Cardiac muscle cell (in vitro differentiated cells and primary cell): ENCODE measurements at regions not wholly inside any gene's neighbourhood (a gene's known extent, or its start where the extent isn't known, plus 50 kb on each side); places are given as distances from the start of the nearest gene placed in this dataset.

ENCODE experiments used
- DNase-seq, 2 donors: peaks; one replicate each; pipeline versions ENCODE4 v3.0.0 to v3.0.0-alpha.2; 2010 to 2017; ENCODE audit warnings: low read depth in 1 of 2, low spot score in 1 of 2
- H3K27ac ChIP-seq: fragments of 200-600 bp; sonication (generic); 2 replicates; pipeline ENCODE4 v1.5.1; 2016
- H3K27me3 ChIP-seq: fragments of 200-600 bp; sonication (generic); 2 replicates; pipeline ENCODE4 v1.6.0; 2016; ENCODE audit warnings: control low read depth
- H3K36me3 ChIP-seq: fragments of 200-600 bp; sonication (generic); 2 replicates; pipeline ENCODE4 v1.5.1; 2016; ENCODE audit warnings: control low read depth
- H3K4me1 ChIP-seq: fragments of 200-600 bp; sonication (generic); 2 replicates; pipeline ENCODE4 v1.8.1; 2017; ENCODE audit warnings: low read depth, mild to moderate bottlenecking, mixed run types
- H3K4me3 ChIP-seq: fragments of 200-600 bp; sonication (generic); 2 replicates; pipeline ENCODE4 v1.5.1; 2016; ENCODE audit warnings: mild to moderate bottlenecking
- H3K9me3 ChIP-seq: fragments of 200-600 bp; sonication (generic); 2 replicates; pipeline ENCODE4 v1.5.1; 2017; ENCODE audit warnings: low read depth, mild to moderate bottlenecking, control low read depth
- TF ChIP-seq, protein P1 (sequence below): IDR thresholded peaks from 2 replicates; pipeline ENCODE4 v1.5.1; 2012; ENCODE audit warnings: low read depth, mild to moderate bottlenecking, low read length

DNA sequence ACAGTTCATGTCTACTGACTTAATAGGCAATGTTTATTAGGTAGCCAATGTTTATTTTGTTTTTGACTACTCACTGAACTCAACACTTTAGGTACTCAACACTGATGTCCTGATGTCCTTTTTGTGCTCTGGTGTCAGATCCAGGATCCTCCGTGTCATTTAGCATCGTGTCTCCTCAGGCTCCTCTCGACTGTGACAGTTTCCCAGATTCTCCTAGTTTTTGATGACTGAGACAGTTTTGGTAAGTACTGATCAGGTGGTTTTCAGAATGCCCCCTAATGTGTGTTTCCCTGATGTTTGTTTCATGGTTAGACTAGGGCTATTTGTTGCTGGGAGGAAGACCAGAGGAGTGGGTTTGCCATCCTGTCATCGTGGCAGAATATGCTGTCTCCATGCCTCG, 719.7 kb upstream of the SOX11 start:
- Histone ChIP-seq H3K4me3 (no peak overlapping the region), H3K27ac (no peak overlapping the region), H3K36me3 (no peaks in the 10 kb centered on the region), H3K27me3 (no peaks in the 10 kb centered on the region), H3K4me1 (peaks cover 4% of the 10 kb centered on the region), H3K9me3 (no peaks in the 10 kb centered on the region)
- TF ChIP-seq, protein P1, sequence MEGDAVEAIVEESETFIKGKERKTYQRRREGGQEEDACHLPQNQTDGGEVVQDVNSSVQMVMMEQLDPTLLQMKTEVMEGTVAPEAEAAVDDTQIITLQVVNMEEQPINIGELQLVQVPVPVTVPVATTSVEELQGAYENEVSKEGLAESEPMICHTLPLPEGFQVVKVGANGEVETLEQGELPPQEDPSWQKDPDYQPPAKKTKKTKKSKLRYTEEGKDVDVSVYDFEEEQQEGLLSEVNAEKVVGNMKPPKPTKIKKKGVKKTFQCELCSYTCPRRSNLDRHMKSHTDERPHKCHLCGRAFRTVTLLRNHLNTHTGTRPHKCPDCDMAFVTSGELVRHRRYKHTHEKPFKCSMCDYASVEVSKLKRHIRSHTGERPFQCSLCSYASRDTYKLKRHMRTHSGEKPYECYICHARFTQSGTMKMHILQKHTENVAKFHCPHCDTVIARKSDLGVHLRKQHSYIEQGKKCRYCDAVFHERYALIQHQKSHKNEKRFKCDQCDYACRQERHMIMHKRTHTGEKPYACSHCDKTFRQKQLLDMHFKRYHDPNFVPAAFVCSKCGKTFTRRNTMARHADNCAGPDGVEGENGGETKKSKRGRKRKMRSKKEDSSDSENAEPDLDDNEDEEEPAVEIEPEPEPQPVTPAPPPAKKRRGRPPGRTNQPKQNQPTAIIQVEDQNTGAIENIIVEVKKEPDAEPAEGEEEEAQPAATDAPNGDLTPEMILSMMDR: no peak
- DNase-seq: no peak

DNA sequence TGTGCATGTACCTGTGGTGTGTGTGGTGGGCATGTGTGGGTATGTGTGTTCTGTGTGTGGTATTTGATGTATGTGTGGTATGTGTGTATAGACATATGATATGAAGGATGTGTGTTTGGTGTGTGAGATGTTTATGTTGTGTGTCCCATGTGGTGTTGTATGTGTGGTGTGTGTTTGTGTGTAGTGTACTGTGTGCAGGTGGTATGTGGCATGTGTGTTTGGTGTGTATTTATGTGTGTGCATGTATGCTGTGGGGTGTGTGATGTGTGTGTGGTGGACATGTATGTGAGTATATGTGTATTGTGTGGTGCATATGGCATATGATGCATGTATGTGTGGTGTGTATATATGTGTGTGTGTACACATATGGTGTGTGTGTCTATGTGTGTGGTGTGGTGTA, 718.8 kb upstream of the SOX11 start:
- no peak for DNase-seq
- Histone ChIP-seq H3K4me3 (no peak overlapping the region), H3K27ac (no peak overlapping the region), H3K36me3 (no peaks in the 10 kb centered on the region), H3K27me3 (no peaks in the 10 kb centered on the region), H3K9me3 (no peaks in the 10 kb centered on the region), H3K4me1 (peaks cover 4% of the 10 kb centered on the region)
- TF ChIP-seq, protein P1: no peak

DNA sequence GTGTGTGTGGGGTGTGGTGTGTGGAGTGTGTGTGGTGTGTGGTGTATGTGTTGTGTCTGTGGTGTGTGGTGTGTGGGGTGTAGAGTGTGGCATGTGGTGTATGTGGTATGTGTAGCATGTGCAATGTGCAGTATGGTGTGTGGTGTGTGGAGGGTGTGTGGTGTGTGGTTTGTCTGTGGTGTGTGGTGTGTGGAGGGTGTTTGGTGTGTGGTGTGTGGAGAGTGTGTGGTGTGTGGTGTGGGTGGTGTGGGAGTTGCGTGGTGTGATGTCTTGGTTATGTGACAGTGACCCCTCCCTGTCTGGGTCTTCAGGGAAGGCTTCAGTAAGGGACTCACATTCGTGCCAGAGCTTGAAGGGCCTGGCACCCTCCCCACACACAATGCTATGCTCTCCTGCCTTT, 718.2 kb upstream of the SOX11 start:
- TF ChIP-seq, protein P1: no peak
- H3K27me3 ChIP-seq: no peaks in the 10 kb centered on the region
- peaks cover 4% of the 10 kb centered on the region for H3K4me1 ChIP-seq
- H3K36me3 ChIP-seq: no peaks in the 10 kb centered on the region
- no peaks in the 10 kb centered on the region for H3K9me3 ChIP-seq
- no peak for DNase-seq
- no peak overlapping the region for H3K27ac ChIP-seq
- H3K4me3 ChIP-seq: no peak overlapping the region

DNA sequence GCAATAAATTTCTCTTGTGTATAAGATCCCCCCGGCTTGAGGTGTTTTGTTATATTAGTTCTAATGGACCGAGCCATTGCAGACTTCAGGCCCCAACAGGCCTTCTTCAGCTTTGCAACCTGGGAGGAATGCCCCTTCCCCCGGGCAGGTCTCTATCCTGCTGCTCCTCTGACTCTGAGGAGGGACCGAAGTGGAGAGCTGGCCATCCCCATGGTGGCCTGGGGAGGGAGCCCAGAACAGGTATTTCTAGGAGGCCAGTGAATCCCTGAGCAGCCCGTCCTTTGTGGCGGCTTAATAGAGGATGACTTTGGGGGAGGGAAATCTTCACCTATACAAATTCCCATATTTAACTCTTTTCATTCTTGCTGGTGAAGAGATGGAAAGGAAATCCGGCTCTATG, 715.8 kb upstream of the SOX11 start:
- Histone ChIP-seq H3K4me3 (no peak overlapping the region), H3K9me3 (no peaks in the 10 kb centered on the region), H3K4me1 (no peaks in the 10 kb centered on the region), H3K36me3 (no peaks in the 10 kb centered on the region), H3K27me3 (no peaks in the 10 kb centered on the region), H3K27ac (no peak overlapping the region)
- TF ChIP-seq, protein P1: no peak
- no peak for DNase-seq

DNA sequence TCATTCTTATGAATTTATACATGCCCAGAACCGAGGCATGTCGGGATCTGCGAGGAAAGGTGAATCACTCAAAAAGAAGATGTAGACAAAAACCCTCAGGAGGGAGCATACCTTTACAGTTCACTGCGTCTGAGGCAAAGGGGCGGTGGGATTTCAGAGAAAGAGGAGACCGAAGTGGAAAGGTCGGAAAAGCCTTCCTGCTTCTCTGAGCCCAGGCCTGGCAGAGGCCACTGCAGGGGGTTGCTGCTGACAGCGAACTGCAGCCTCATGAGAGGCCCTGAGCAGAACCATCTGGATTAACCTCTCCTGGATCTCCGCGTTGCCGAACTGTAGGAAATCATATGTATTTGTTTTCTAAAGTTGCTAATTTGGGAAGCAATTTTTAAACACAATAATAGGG, 713.1 kb upstream of the SOX11 start:
- TF ChIP-seq, protein P1: no peak
- Histone ChIP-seq H3K9me3 (no peaks in the 10 kb centered on the region), H3K36me3 (no peaks in the 10 kb centered on the region), H3K4me1 (no peaks in the 10 kb centered on the region), H3K27ac (no peak overlapping the region), H3K4me3 (no peak overlapping the region), H3K27me3 (no peaks in the 10 kb centered on the region)
- no peak for DNase-seq

DNA sequence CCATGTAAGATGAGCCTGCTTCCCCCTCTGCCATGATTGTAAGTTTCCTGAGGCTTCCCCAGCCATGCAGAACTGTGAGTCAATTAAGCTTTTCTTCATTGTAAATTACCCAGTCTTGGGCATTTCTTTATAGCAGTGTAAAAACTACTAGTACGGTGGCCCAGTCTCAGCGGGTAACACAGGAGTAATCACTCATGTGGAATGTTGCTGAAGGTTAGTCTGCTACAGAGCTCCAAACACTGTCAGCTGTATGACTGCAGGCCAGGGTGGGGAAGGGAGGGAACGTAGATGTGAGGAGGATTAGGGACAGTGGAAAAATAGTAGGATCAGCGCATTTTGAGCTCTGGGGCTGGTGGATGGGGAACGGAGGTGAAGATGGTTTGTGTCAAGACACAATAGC, 711.2 kb upstream of the SOX11 start:
- Histone ChIP-seq H3K36me3 (no peaks in the 10 kb centered on the region), H3K4me3 (no peak overlapping the region), H3K9me3 (no peaks in the 10 kb centered on the region), H3K27ac (no peak overlapping the region), H3K27me3 (no peaks in the 10 kb centered on the region), H3K4me1 (no peaks in the 10 kb centered on the region)
- TF ChIP-seq, protein P1: no peak
- DNase-seq: no peak
